Heart left ventricle (tissue), 13 donors: ENCODE measurements at regions not wholly inside any gene's neighbourhood (a gene's known extent, or its start where the extent isn't known, plus 50 kb on each side); places are given as distances from the start of the nearest gene placed in this dataset.

ENCODE experiments used
- POLR2A ChIP-seq, 2 donors: fragments of 450-650 bp; IDR thresholded peaks; one replicate each; pipeline ENCODE4 v1.6.1; 2017; ENCODE audit warnings: antibody characterized with exemption in 2 of 2, mild to moderate bottlenecking in 2 of 2, moderate library complexity in 2 of 2
- TF ChIP-seq, protein P1 (sequence below), 12 donors: fragments of 200-600 bp; sonication (generic) in 4 of 12; IDR thresholded peaks; one replicate each; pipeline versions ENCODE4 v1.5.0 to v1.8.0; 2018 to 2022; ENCODE audit warnings: antibody characterized with exemption in 12 of 12, mild to moderate bottlenecking in 5 of 12
- donor health status: ischemic (EF 13 %, LVEDD 7.1; RV severe dilation, severe dysfunction).
- donor health status: DM: no; HTN: yes; CAD: no.
- donor health status: DM: no; HTN: no; CAD: no.
- donor health status: ischemic (EF 25% LVEDD 6.9; RV normal size, moderate dysfunction).
- donor health status: ischemic (EF 25% LVEDD 5.7; RV mildly dilated, moderate dysfunction).
- donor health status: ischemic (EF 35%, LVEDD 5.7; RV mildly dilated, moderate dysfunction).
- donor health status: nonischemic (EF 11% LVEDD 7.7; RV severe dilation, severe dysfunction).
- donor health status: DM: yes; HTN: yes; CAD: no.
- donor health status: PGD.
- donor health status: ischemic (EF 29% LVEDD 5.4; RV normal size, mild dysfunction).
- donor health status: nonischemic (EF 23%, LVEDD 6.1; RV moderate dilation, normal function).

- TF ChIP-seq, protein P1, sequence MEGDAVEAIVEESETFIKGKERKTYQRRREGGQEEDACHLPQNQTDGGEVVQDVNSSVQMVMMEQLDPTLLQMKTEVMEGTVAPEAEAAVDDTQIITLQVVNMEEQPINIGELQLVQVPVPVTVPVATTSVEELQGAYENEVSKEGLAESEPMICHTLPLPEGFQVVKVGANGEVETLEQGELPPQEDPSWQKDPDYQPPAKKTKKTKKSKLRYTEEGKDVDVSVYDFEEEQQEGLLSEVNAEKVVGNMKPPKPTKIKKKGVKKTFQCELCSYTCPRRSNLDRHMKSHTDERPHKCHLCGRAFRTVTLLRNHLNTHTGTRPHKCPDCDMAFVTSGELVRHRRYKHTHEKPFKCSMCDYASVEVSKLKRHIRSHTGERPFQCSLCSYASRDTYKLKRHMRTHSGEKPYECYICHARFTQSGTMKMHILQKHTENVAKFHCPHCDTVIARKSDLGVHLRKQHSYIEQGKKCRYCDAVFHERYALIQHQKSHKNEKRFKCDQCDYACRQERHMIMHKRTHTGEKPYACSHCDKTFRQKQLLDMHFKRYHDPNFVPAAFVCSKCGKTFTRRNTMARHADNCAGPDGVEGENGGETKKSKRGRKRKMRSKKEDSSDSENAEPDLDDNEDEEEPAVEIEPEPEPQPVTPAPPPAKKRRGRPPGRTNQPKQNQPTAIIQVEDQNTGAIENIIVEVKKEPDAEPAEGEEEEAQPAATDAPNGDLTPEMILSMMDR (IDR thresholded peaks at IDR 0.05), result no peak
- no peak for TF ChIP-seq POLR2A (IDR thresholded peaks at IDR 0.05)
Measured at GRCh38 chr11:42049186-42049585, 589.7 kb upstream of the LRRC4C start.
